ENCODE measurements at regions not wholly inside any gene's neighbourhood (a gene's known extent, or its start where the extent isn't known, plus 50 kb on each side); places are given as distances from the start of the nearest gene placed in this dataset.

GRCh38 chr13:38239874-38240273 is 109.8 kb upstream of the UFM1 start:
- TF ChIP-seq CTCF (conservative IDR thresholded peaks at IDR 0.05) = no peak
- TF ChIP-seq EZH2 (IDR thresholded peaks at IDR 0.05; ENCODE audit: low read depth) = no peak
